Caco-2 (cell line): ENCODE measurements at regions not wholly inside any gene's neighbourhood (a gene's known extent, or its start where the extent isn't known, plus 50 kb on each side); places are given as distances from the start of the nearest gene placed in this dataset.

Experiments used
- BruUV-seq: library from RNA; stranded (reverse); fragments of 400-500 nt; replicated peaks from 2 replicates; lab custom pipeline; 2021; lab: Mats Ljungman, UMichigan
- CTCF ChIA-PET: fragments of 300-600 bp; sonication (Branson Sonifier 250); formaldehyde crosslinking; loops from one replicate; lab custom pipeline; 2022; ENCODE audit warnings: antibody characterized with exemption; lab: Charles Lee
- POLR2A ChIA-PET: fragments of 300-600 bp; sonication (Branson Sonifier 250); formaldehyde crosslinking; loops from one replicate; lab custom pipeline; 2022; ENCODE audit warnings: antibody characterized with exemption; lab: Charles Lee
- DNase-seq, 2 experiments: peaks; one replicate each; pipeline versions ENCODE4 v3.0.0 to v3.0.0-alpha.2; 2020 to 2022
- H3K27me3 ChIP-seq: replicated peaks from 2 replicates; pipeline ENCODE4 v1.6.0; 2011; ENCODE audit warnings: low read length; ENCODE audit not compliant: control insufficient read depth, insufficient read depth
- H3K36me3 ChIP-seq: 2 replicates; pipeline ENCODE4 v1.5.1; 2011; ENCODE audit warnings: low read length; ENCODE audit not compliant: control insufficient read depth, insufficient read depth
- H3K4me1 ChIP-seq: fragments of 250-450 bp; sonication (Bioruptor Pico); 2 replicates; pipeline ENCODE4 v1.5.1; 2020; ENCODE audit warnings: mild to moderate bottlenecking
- H3K4me3 ChIP-seq: 2 replicates; pipeline ENCODE4 v1.5.1; 2011; ENCODE audit warnings: low read depth, mild to moderate bottlenecking, control low read depth, low read length
- H3K9me3 ChIP-seq: fragments of 250-450 bp; sonication (Bioruptor Pico); 2 replicates; pipeline ENCODE4 v1.5.1; 2020; ENCODE audit warnings: mild to moderate bottlenecking, moderate library complexity
- H3K27ac Mint-ChIP-seq: one replicate; pipeline ENCODE4 v1.8.0; 2022; ENCODE audit warnings: mixed read lengths; ENCODE audit not compliant: unreplicated experiment
- H3K27me3 Mint-ChIP-seq: one replicate; pipeline ENCODE4 v1.8.0; 2022; ENCODE audit warnings: mixed read lengths; ENCODE audit not compliant: insufficient read depth, unreplicated experiment
- H3K36me3 Mint-ChIP-seq: one replicate; pipeline ENCODE4 v1.8.0; 2022; ENCODE audit warnings: mild to moderate bottlenecking, mixed read lengths; ENCODE audit not compliant: insufficient read depth, unreplicated experiment
- H3K4me1 Mint-ChIP-seq: one replicate; pipeline ENCODE4 v1.8.0; 2022; ENCODE audit warnings: low read depth, mixed read lengths; ENCODE audit not compliant: unreplicated experiment
- H3K4me3 Mint-ChIP-seq: one replicate; pipeline ENCODE4 v1.8.0; 2022; ENCODE audit warnings: mild to moderate bottlenecking, moderate library complexity, mixed read lengths; ENCODE audit not compliant: unreplicated experiment
- H3K9me3 Mint-ChIP-seq: one replicate; pipeline ENCODE4 v1.8.0; 2022; ENCODE audit warnings: mixed read lengths; ENCODE audit not compliant: unreplicated experiment
- intact Hi-C: fragments of 100-400 bp; cut with micrococcal nuclease; formaldehyde crosslinking; loops from one replicate; pipeline ENCODE4 v1.10.0; 2022; ENCODE audit not compliant: unreplicated experiment
- TF ChIP-seq, protein P1 (sequence below), 2 experiments: fragments of 200-600 bp in 1 of 2; IDR thresholded peaks; 1 replicate in 1 of 2; 2 replicates in 1 of 2; pipeline versions ENCODE4 v1.5.1 to v1.8.0; 2011 to 2022; ENCODE audit warnings: antibody characterized with exemption in 1 of 2, control low read depth in 1 of 2, inconsistent platforms in 1 of 2, low read depth in 1 of 2, low read length in 1 of 2, mild to moderate bottlenecking in 1 of 2, moderate library complexity in 1 of 2; ENCODE audit not compliant: insufficient read depth in 1 of 2, severe bottlenecking in 1 of 2, unreplicated experiment in 1 of 2

GRCh38 chr4:24702281-24702680 is 93.1 kb upstream of the SOD3 start:
- no peaks in the 10 kb centered on the region for H3K4me1 Mint-ChIP-seq
- H3K27me3 Mint-ChIP-seq, result peaks cover 4% of the 10 kb centered on the region
- POLR2A ChIA-PET, result no interaction called here
- no TSS peak for BruUV-seq
- no peak for DNase-seq
- H3K27ac Mint-ChIP-seq, result no peak overlapping the region
- H3K9me3 ChIP-seq, result no peaks in the 10 kb centered on the region
- no peaks in the 10 kb centered on the region for H3K36me3 ChIP-seq
- H3K4me3 ChIP-seq, result no peak overlapping the region
- CTCF ChIA-PET, result no interaction called here
- no peaks in the 10 kb centered on the region for H3K4me1 ChIP-seq
- no peaks in the 10 kb centered on the region for H3K27me3 ChIP-seq
- H3K9me3 Mint-ChIP-seq, result no peaks in the 10 kb centered on the region
- H3K36me3 Mint-ChIP-seq, result no peaks in the 10 kb centered on the region
- no peak overlapping the region for H3K4me3 Mint-ChIP-seq
- intact Hi-C loops, result no loop called here
- TF ChIP-seq, protein P1, sequence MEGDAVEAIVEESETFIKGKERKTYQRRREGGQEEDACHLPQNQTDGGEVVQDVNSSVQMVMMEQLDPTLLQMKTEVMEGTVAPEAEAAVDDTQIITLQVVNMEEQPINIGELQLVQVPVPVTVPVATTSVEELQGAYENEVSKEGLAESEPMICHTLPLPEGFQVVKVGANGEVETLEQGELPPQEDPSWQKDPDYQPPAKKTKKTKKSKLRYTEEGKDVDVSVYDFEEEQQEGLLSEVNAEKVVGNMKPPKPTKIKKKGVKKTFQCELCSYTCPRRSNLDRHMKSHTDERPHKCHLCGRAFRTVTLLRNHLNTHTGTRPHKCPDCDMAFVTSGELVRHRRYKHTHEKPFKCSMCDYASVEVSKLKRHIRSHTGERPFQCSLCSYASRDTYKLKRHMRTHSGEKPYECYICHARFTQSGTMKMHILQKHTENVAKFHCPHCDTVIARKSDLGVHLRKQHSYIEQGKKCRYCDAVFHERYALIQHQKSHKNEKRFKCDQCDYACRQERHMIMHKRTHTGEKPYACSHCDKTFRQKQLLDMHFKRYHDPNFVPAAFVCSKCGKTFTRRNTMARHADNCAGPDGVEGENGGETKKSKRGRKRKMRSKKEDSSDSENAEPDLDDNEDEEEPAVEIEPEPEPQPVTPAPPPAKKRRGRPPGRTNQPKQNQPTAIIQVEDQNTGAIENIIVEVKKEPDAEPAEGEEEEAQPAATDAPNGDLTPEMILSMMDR (IDR thresholded peaks at IDR 0.05; ENCODE audit: insufficient read depth in 1 of 2, low read depth in 1 of 2, low read length in 1 of 2, severe bottlenecking in 1 of 2, unreplicated experiment in 1 of 2), result no peak

DNA sequence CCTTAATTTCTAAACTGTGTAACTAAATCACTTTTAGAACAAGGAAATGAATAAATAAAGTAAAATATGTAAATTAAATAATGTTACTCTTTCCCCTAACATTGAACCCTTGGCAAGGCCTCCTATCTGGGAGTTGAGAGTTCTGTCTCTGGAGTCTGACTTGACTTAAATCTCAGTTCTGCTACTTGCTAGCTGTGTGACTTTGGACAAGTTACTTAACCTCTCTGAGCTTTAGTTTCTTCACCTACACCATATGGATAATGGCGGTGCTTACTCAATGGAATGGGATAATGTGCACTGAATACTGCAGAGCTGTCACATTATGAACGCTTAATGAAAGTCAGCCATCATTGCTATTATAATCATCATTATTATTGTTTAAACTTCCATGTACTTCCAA is 92.1 kb upstream of the SOD3 start:
- ChIA-PET POLR2A (no interaction called here), CTCF (no interaction called here)
- H3K27me3 Mint-ChIP-seq, result peaks cover 4% of the 10 kb centered on the region

DNA sequence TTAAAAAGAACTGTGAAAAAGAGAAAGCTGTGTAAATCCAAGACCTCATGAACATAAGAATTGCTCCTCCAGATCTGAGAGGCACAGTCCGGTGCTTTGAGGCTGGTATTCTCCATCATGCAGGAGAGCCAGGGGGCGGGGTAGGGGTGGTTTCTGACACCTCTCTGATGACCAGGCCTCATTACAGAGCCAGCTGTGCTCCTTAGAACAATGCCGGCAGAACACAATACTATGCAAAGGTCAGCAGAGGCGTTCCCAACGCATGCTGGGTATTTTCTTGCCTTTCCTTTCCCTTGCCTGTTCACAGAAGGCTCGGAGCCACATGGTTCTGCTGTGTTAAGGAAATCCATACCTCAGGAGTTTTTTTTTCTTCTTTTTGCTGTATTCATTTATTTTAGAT is 91.2 kb upstream of the SOD3 start:
- POLR2A ChIA-PET, result no interaction called here
- DNase-seq, result no peak
- BruUV-seq, result no TSS peak
- Mint-ChIP-seq H3K9me3 (no peaks in the 10 kb centered on the region), H3K27me3 (peaks cover 4% of the 10 kb centered on the region), H3K4me1 (no peaks in the 10 kb centered on the region), H3K4me3 (no peak overlapping the region), H3K36me3 (no peaks in the 10 kb centered on the region), H3K27ac (no peak overlapping the region)
- intact Hi-C loops, result no loop called here
- H3K4me1 ChIP-seq, result no peaks in the 10 kb centered on the region
- CTCF ChIA-PET, result no interaction called here
- no peaks in the 10 kb centered on the region for H3K36me3 ChIP-seq
- H3K4me3 ChIP-seq, result no peak overlapping the region
- H3K9me3 ChIP-seq, result no peaks in the 10 kb centered on the region
- TF ChIP-seq, protein P1 (IDR thresholded peaks at IDR 0.05; ENCODE audit: insufficient read depth in 1 of 2, low read depth in 1 of 2, low read length in 1 of 2, severe bottlenecking in 1 of 2, unreplicated experiment in 1 of 2), result no peak
- H3K27me3 ChIP-seq, result no peaks in the 10 kb centered on the region

More for the DNA sequence above, 92.1 kb upstream of the SOD3 start:
- no peak for DNase-seq
- no TSS peak for BruUV-seq
- H3K9me3 Mint-ChIP-seq, result no peaks in the 10 kb centered on the region
- no peak overlapping the region for H3K4me3 ChIP-seq
- H3K36me3 Mint-ChIP-seq, result no peaks in the 10 kb centered on the region
- TF ChIP-seq, protein P1 (IDR thresholded peaks at IDR 0.05; ENCODE audit: insufficient read depth in 1 of 2, low read depth in 1 of 2, low read length in 1 of 2, severe bottlenecking in 1 of 2, unreplicated experiment in 1 of 2), result no peak
- no peak overlapping the region for H3K27ac Mint-ChIP-seq
- no peaks in the 10 kb centered on the region for H3K4me1 Mint-ChIP-seq
- H3K27me3 ChIP-seq, result no peaks in the 10 kb centered on the region
- H3K4me3 Mint-ChIP-seq, result no peak overlapping the region
- no peaks in the 10 kb centered on the region for H3K4me1 ChIP-seq
- intact Hi-C loops, result no loop called here
- no peaks in the 10 kb centered on the region for H3K36me3 ChIP-seq
- no peaks in the 10 kb centered on the region for H3K9me3 ChIP-seq
